ENCODE measurements at regions not wholly inside any gene's neighbourhood (a gene's known extent, or its start where the extent isn't known, plus 50 kb on each side); places are given as distances from the start of the nearest gene placed in this dataset.

DNA sequence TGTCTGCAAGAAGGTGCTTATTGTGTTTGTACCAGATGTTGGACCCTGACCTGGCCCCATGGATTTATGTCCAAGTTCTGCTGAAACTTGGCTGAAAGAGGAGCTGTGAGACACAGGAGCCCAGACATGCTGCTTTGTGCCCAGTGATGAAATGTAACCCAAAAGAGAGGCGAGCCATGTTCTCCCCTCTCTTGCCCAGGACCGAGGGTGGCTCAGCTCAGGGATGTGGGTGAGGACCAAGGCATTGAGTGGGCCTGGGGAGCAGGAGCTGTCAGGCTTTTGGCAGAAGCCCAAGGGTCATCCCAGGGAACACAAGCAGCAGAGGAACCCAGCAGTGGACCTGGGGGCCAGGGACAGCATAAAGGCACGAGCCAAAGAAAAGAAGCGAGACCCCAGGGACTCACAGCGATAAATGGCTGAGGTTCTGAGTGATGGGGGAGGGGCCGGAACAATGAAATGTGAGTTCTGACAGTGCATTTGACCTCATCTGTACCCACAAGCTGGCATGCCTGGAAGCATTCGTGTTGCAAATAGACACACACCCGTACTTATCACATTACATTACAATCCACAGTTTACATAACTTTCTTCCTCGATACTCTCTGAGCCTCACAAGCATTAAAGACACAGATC, 363.4 kb upstream of the JARID2 start:
- TF ChIP-seq SNAI2 (CRISPR knock-in tag; IDR thresholded peaks at IDR 0.05) = no peak
- TF ChIP-seq, protein P1, sequence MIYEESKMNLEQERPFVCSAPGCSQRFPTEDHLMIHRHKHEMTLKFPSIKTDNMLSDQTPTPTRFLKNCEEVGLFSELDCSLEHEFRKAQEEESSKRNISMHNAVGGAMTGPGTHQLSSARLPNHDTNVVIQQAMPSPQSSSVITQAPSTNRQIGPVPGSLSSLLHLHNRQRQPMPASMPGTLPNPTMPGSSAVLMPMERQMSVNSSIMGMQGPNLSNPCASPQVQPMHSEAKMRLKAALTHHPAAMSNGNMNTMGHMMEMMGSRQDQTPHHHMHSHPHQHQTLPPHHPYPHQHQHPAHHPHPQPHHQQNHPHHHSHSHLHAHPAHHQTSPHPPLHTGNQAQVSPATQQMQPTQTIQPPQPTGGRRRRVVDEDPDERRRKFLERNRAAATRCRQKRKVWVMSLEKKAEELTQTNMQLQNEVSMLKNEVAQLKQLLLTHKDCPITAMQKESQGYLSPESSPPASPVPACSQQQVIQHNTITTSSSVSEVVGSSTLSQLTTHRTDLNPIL (CRISPR knock-in tag; IDR thresholded peaks at IDR 0.05; ENCODE audit: low read depth) = no peak
- TF ChIP-seq TOX (CRISPR knock-in tag; IDR thresholded peaks at IDR 0.05; ENCODE audit: borderline replicate concordance) = no peak
- no peak for TF ChIP-seq ZNF8 (CRISPR knock-in tag; IDR thresholded peaks at IDR 0.05)
- TF ChIP-seq, protein P2, sequence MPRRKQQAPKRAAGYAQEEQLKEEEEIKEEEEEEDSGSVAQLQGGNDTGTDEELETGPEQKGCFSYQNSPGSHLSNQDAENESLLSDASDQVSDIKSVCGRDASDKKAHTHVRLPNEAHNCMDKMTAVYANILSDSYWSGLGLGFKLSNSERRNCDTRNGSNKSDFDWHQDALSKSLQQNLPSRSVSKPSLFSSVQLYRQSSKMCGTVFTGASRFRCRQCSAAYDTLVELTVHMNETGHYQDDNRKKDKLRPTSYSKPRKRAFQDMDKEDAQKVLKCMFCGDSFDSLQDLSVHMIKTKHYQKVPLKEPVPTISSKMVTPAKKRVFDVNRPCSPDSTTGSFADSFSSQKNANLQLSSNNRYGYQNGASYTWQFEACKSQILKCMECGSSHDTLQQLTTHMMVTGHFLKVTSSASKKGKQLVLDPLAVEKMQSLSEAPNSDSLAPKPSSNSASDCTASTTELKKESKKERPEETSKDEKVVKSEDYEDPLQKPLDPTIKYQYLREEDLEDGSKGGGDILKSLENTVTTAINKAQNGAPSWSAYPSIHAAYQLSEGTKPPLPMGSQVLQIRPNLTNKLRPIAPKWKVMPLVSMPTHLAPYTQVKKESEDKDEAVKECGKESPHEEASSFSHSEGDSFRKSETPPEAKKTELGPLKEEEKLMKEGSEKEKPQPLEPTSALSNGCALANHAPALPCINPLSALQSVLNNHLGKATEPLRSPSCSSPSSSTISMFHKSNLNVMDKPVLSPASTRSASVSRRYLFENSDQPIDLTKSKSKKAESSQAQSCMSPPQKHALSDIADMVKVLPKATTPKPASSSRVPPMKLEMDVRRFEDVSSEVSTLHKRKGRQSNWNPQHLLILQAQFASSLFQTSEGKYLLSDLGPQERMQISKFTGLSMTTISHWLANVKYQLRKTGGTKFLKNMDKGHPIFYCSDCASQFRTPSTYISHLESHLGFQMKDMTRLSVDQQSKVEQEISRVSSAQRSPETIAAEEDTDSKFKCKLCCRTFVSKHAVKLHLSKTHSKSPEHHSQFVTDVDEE (CRISPR knock-in tag; IDR thresholded peaks at IDR 0.05) = no peak
- TF ChIP-seq ZNF565 (CRISPR knock-in tag; conservative IDR thresholded peaks at IDR 0.05; ENCODE audit: low read depth) = no peak
- no peak for TF ChIP-seq RARB (CRISPR knock-in tag; IDR thresholded peaks at IDR 0.05)
- TF ChIP-seq PPARA (CRISPR knock-in tag; IDR thresholded peaks at IDR 0.05; ENCODE audit: borderline replicate concordance) = no peak
- TF ChIP-seq, protein P3, sequence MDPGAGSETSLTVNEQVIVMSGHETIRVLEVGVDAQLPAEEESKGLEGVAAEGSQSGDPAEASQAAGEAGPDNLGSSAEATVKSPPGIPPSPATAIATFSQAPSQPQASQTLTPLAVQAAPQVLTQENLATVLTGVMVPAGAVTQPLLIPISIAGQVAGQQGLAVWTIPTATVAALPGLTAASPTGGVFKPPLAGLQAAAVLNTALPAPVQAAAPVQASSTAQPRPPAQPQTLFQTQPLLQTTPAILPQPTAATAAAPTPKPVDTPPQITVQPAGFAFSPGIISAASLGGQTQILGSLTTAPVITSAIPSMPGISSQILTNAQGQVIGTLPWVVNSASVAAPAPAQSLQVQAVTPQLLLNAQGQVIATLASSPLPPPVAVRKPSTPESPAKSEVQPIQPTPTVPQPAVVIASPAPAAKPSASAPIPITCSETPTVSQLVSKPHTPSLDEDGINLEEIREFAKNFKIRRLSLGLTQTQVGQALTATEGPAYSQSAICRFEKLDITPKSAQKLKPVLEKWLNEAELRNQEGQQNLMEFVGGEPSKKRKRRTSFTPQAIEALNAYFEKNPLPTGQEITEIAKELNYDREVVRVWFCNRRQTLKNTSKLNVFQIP (CRISPR knock-in tag; IDR thresholded peaks at IDR 0.05; ENCODE audit: borderline replicate concordance, low read depth) = no peak
- no peak for TF ChIP-seq ISL1 (CRISPR knock-in tag; IDR thresholded peaks at IDR 0.05)
- TF ChIP-seq OSR1 (CRISPR knock-in tag; IDR thresholded peaks at IDR 0.05) = no peak
- no peak for TF ChIP-seq ZFP3 (CRISPR knock-in tag; IDR thresholded peaks at IDR 0.05)
- TF ChIP-seq ARNTL (CRISPR knock-in tag; IDR thresholded peaks at IDR 0.05; ENCODE audit: borderline replicate concordance, low read depth) = no peak
- TF ChIP-seq ESRRG (CRISPR knock-in tag; IDR thresholded peaks at IDR 0.05) = no peak
- no peak for TF ChIP-seq CSDC2 (CRISPR knock-in tag; IDR thresholded peaks at IDR 0.05)
- no peak for ATAC-seq

GRCh38 chr6:14883921-14884320, 361.9 kb upstream of the JARID2 start:
- no peak for ATAC-seq
- TF ChIP-seq, protein P2 (CRISPR knock-in tag; IDR thresholded peaks at IDR 0.05) = no peak
- TF ChIP-seq ZNF70 (CRISPR knock-in tag; IDR thresholded peaks at IDR 0.05) (no peak), ISL1 (CRISPR knock-in tag; IDR thresholded peaks at IDR 0.05) (no peak), CSRNP3 (CRISPR knock-in tag; IDR thresholded peaks at IDR 0.05) (no peak), PPARA (CRISPR knock-in tag; IDR thresholded peaks at IDR 0.05; ENCODE audit: borderline replicate concordance) (no peak), OSR1 (CRISPR knock-in tag; IDR thresholded peaks at IDR 0.05) (no peak), TOX (CRISPR knock-in tag; IDR thresholded peaks at IDR 0.05; ENCODE audit: borderline replicate concordance) (no peak), ZFP3 (CRISPR knock-in tag; IDR thresholded peaks at IDR 0.05) (no peak), TCF4 (CRISPR knock-in tag; IDR thresholded peaks at IDR 0.05; ENCODE audit: borderline replicate concordance) (no peak), RARB (CRISPR knock-in tag; IDR thresholded peaks at IDR 0.05) (no peak)
- TF ChIP-seq, protein P3 (CRISPR knock-in tag; IDR thresholded peaks at IDR 0.05; ENCODE audit: borderline replicate concordance, low read depth) = no peak
- TF ChIP-seq, protein P1 (CRISPR knock-in tag; IDR thresholded peaks at IDR 0.05; ENCODE audit: low read depth) = no peak
- TF ChIP-seq, protein P4, sequence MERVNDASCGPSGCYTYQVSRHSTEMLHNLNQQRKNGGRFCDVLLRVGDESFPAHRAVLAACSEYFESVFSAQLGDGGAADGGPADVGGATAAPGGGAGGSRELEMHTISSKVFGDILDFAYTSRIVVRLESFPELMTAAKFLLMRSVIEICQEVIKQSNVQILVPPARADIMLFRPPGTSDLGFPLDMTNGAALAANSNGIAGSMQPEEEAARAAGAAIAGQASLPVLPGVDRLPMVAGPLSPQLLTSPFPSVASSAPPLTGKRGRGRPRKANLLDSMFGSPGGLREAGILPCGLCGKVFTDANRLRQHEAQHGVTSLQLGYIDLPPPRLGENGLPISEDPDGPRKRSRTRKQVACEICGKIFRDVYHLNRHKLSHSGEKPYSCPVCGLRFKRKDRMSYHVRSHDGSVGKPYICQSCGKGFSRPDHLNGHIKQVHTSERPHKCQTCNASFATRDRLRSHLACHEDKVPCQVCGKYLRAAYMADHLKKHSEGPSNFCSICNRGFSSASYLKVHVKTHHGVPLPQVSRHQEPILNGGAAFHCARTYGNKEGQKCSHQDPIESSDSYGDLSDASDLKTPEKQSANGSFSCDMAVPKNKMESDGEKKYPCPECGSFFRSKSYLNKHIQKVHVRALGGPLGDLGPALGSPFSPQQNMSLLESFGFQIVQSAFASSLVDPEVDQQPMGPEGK (CRISPR knock-in tag; IDR thresholded peaks at IDR 0.05; ENCODE audit: borderline replicate concordance) = no peak
